SK-N-SH (cell line): ENCODE measurements at regions not wholly inside any gene's neighbourhood (a gene's known extent, or its start where the extent isn't known, plus 50 kb on each side); places are given as distances from the start of the nearest gene placed in this dataset.

Experiments used
- CTCF ChIA-PET: fragments of 300-600, 350-600 bp; formaldehyde crosslinking; extraction: SDS; loops from one replicate; lab custom pipeline; 2021; lab: Yijun Ruan, JAX
- POLR2A ChIA-PET: fragments of 350-600 bp; sonication (Branson Sonifier 250); formaldehyde crosslinking; extraction: SDS; loops from one replicate; lab custom pipeline; 2020; ENCODE audit warnings: antibody characterized with exemption, inconsistent platforms; lab: Yijun Ruan, JAX
- DNase-seq: peaks from one replicate; pipeline ENCODE4 v3.0.0; 2012
- H2AFZ ChIP-seq: fragments of 200-600 bp; sonication (generic); 2 replicates; pipeline ENCODE4 v1.8.1; 2016; ENCODE audit warnings: antibody characterized with exemption, mild to moderate bottlenecking, low read depth
- H3F3A ChIP-seq: fragments of 200-600 bp; sonication (generic); replicated peaks from 2 replicates; pipeline ENCODE3; 2016; ENCODE audit warnings: antibody characterized with exemption, mild to moderate bottlenecking; ENCODE audit not compliant: insufficient read depth
- H3K27ac ChIP-seq, 2 experiments: fragments of 200-500 bp in 1 of 2; fragments of 200-600 bp in 1 of 2; sonication (Bioruptor generic) in 1 of 2; sonication (generic), shearing (Covaris generic) in 1 of 2; 2 replicates each; pipeline versions ENCODE4 v1.5.1 to v1.6.1; 2014 to 2016; ENCODE audit warnings: low read depth in 2 of 2, inconsistent platforms in 1 of 2, low read length in 1 of 2, mild to moderate bottlenecking in 1 of 2, mixed read lengths in 1 of 2
- H3K27me3 ChIP-seq: fragments of 200-600 bp; sonication (generic), shearing (Covaris generic); 2 replicates; pipeline ENCODE4 v1.6.1; 2016; ENCODE audit warnings: mixed run types; ENCODE audit not compliant: insufficient read depth
- H3K36me3 ChIP-seq, 2 experiments: fragments of 200-500 bp in 1 of 2; fragments of 200-600 bp in 1 of 2; sonication (Bioruptor generic) in 1 of 2; sonication (generic) in 1 of 2; replicated peaks in 1 of 2; 2 replicates each; pipeline versions ENCODE3 to v1.5.1; 2014 to 2016; ENCODE audit warnings: low read length in 1 of 2, mild to moderate bottlenecking in 1 of 2; ENCODE audit not compliant: insufficient read depth in 2 of 2, control insufficient read depth in 1 of 2
- H3K4me1 ChIP-seq, 2 experiments: fragments of 200-500 bp in 1 of 2; fragments of 200-600 bp in 1 of 2; sonication (Bioruptor generic) in 1 of 2; sonication (generic), shearing (Covaris generic) in 1 of 2; 2 replicates each; pipeline versions ENCODE4 v1.5.1 to v1.6.1; 2014 to 2016; ENCODE audit warnings: low read depth in 1 of 2, low read length in 1 of 2, mixed run types in 1 of 2; ENCODE audit not compliant: insufficient read depth in 2 of 2, control insufficient read depth in 1 of 2
- H3K4me2 ChIP-seq: fragments of 200-600 bp; sonication (generic), shearing (Covaris generic); 2 replicates; pipeline ENCODE4 v1.6.1; 2017; ENCODE audit warnings: mixed run types
- H3K4me3 ChIP-seq, 2 experiments: fragments of 200-500 bp in 1 of 2; fragments of 200-600 bp in 1 of 2; sonication (Bioruptor generic) in 1 of 2; sonication (generic), shearing (Covaris generic) in 1 of 2; 2 replicates each; pipeline versions ENCODE4 v1.5.1 to v1.8.1; 2014 to 2016; ENCODE audit warnings: low read depth in 2 of 2, inconsistent platforms in 1 of 2, low read length in 1 of 2, mild to moderate bottlenecking in 1 of 2, mixed read lengths in 1 of 2, moderate library complexity in 1 of 2
- H3K79me2 ChIP-seq: fragments of 200-600 bp; sonication (generic); 2 replicates; pipeline ENCODE4 v1.8.1; 2017; ENCODE audit warnings: mild to moderate bottlenecking; ENCODE audit not compliant: insufficient read depth
- H3K9ac ChIP-seq: fragments of 200-600 bp; sonication (generic); 2 replicates; pipeline ENCODE4 v1.6.1; 2017; ENCODE audit warnings: mixed run types
- H3K9me2 ChIP-seq: fragments of 200-600 bp; sonication (generic); 2 replicates; pipeline ENCODE4 v1.6.1; 2017; ENCODE audit warnings: mixed run types
- H3K9me3 ChIP-seq: fragments of 200-600 bp; sonication (generic); 2 replicates; pipeline ENCODE4 v1.6.1; 2017; ENCODE audit warnings: mixed run types, mild to moderate bottlenecking, moderate library complexity
- H4K20me1 ChIP-seq: fragments of 200-600 bp; sonication (generic); 2 replicates; pipeline ENCODE4 v1.6.1; 2017; ENCODE audit warnings: mild to moderate bottlenecking, mixed run types; ENCODE audit not compliant: insufficient read depth
- CHD2 ChIP-seq: fragments of 150-350 bp; IDR thresholded peaks from 2 replicates; pipeline ENCODE4 v1.6.1; 2018; ENCODE audit warnings: low read length; ENCODE audit not compliant: partially characterized antibody
- EP300 ChIP-seq, 2 experiments: IDR thresholded peaks; 2 replicates each; pipeline versions ENCODE4 v1.4.0 to v1.6.1; 2012; ENCODE audit warnings: borderline replicate concordance in 1 of 2, low read depth in 1 of 2, low read length in 1 of 2
- FOSL2 ChIP-seq: IDR thresholded peaks from 2 replicates; pipeline ENCODE4 v1.4.0; 2012; ENCODE audit warnings: low read depth, mild to moderate bottlenecking, moderate library complexity, borderline replicate concordance
- FOXJ3 ChIP-seq: sonication (generic); formaldehyde crosslinking; IDR thresholded peaks from 2 replicates; pipeline ENCODE4 v1.5.1; 2020; ENCODE audit warnings: mild to moderate bottlenecking, missing genetic modification reagents
- FOXM1 ChIP-seq: IDR thresholded peaks from 2 replicates; pipeline ENCODE4 v1.4.0; 2012; ENCODE audit warnings: low read depth, mild to moderate bottlenecking
- GATA2 ChIP-seq: sonication (generic); formaldehyde crosslinking; IDR thresholded peaks from 2 replicates; pipeline ENCODE4 v1.5.0; 2020; ENCODE audit warnings: mild to moderate bottlenecking, missing genetic modification reagents
- IRF3 ChIP-seq: fragments of 150-350 bp; IDR thresholded peaks from 2 replicates; pipeline ENCODE4 v1.6.1; 2016; ENCODE audit warnings: mild to moderate bottlenecking, low read depth, low read length
- MAX ChIP-seq: IDR thresholded peaks from 2 replicates; pipeline ENCODE4 v1.4.0; 2012; ENCODE audit warnings: low read depth
- MEF2A ChIP-seq: IDR thresholded peaks from 2 replicates; pipeline ENCODE4 v1.4.0; 2012; ENCODE audit warnings: low read depth, borderline replicate concordance
- MXI1 ChIP-seq: IDR thresholded peaks from 2 replicates; pipeline ENCODE4 v1.6.1; 2012; ENCODE audit warnings: mild to moderate bottlenecking, low read depth, low read length, improper control_type of control experiment
- NFIC ChIP-seq: IDR thresholded peaks from 2 replicates; pipeline ENCODE4 v1.4.0; 2012; ENCODE audit warnings: borderline replicate concordance
- NRF1 ChIP-seq: IDR thresholded peaks from 2 replicates; pipeline ENCODE4 v1.6.1; 2012; ENCODE audit warnings: low read depth, mild to moderate bottlenecking, low read length
- POLR2AphosphoS5 ChIP-seq: IDR thresholded peaks from 2 replicates; pipeline ENCODE4 v1.6.1; 2012; ENCODE audit warnings: low read depth, low read length
- RCOR1 ChIP-seq: fragments of 150-350 bp; IDR thresholded peaks from 2 replicates; pipeline ENCODE4 v1.6.1; 2017; ENCODE audit warnings: antibody characterized with exemption, low read length
- REST ChIP-seq: IDR thresholded peaks from 2 replicates; pipeline ENCODE4 v1.6.1; 2012; ENCODE audit warnings: mild to moderate bottlenecking, low read depth, low read length, moderate library complexity
- RFX5 ChIP-seq: IDR thresholded peaks from 2 replicates; pipeline ENCODE4 v1.6.1; 2012; ENCODE audit warnings: mild to moderate bottlenecking, improper control_type of control experiment, low read length
- TAF1 ChIP-seq: IDR thresholded peaks from 2 replicates; pipeline ENCODE4 v1.6.1; 2012; ENCODE audit warnings: low read depth, mild to moderate bottlenecking, low read length, moderate library complexity, borderline replicate concordance
- USF1 ChIP-seq: IDR thresholded peaks from 2 replicates; pipeline ENCODE4 v1.4.0; 2012; ENCODE audit warnings: low read depth, borderline replicate concordance
- USF2 ChIP-seq: fragments of 150-350 bp; IDR thresholded peaks from 2 replicates; pipeline ENCODE4 v1.6.1; 2017; ENCODE audit warnings: antibody characterized with exemption, low read length, low read depth, borderline replicate concordance
- YY1 ChIP-seq: IDR thresholded peaks from 2 replicates; pipeline ENCODE4 v1.4.0; 2012; ENCODE audit warnings: low read depth, mild to moderate bottlenecking
- whole genome bisulfite sequencing: methylation state at CpG from one replicate; pipeline ENCODE4 v1.1.6; 2017; ENCODE audit warnings: low lambda C conversion rate; 5-methylcytosine and 5-hydroxymethylcytosine counted together

GRCh38 chr22:19607192-19608002 is 83.2 kb upstream of the CLDN5 start:
- Histone ChIP-seq H3K36me3 (no peaks in the 10 kb centered on the region), H3K9me3 (no peaks in the 10 kb centered on the region), H3K27ac (no peak overlapping the region), H3K4me2 (no peak overlapping the region), H3K27me3 (peaks cover 28% of the 10 kb centered on the region), H3K4me1 (no peaks in the 10 kb centered on the region), H4K20me1 (no peaks in the 10 kb centered on the region), H2AFZ (no peak overlapping the region), H3K79me2 (no peaks in the 10 kb centered on the region), H3F3A (no peaks in the 10 kb centered on the region), H3K9me2 (no peaks in the 10 kb centered on the region), H3K9ac (no peak overlapping the region), H3K4me3 (no peak overlapping the region)
- ChIA-PET CTCF (interaction anchor here (1.3 kb wide), 1 partner anchor 22 kb away, joined by 6 read pairs; no protein-coding TSS in a partner anchor), POLR2A (no interaction called here)
- 75% methylated on average over 16 of the region's 25 CpGs for WGBS
- no peak for TF ChIP-seq FOXM1
- no peak for TF ChIP-seq NRF1
- TF ChIP-seq FOXJ3 (CRISPR knock-in tag) = no peak
- no peak for TF ChIP-seq YY1
- no peak for TF ChIP-seq REST
- TF ChIP-seq USF1 = no peak
- TF ChIP-seq POLR2AphosphoS5 = no peak
- no peak for TF ChIP-seq EP300 (IDR thresholded peaks at IDR 0.05; ENCODE audit: borderline replicate concordance in 1 of 2, low read depth in 1 of 2, low read length in 1 of 2)
- no peak for TF ChIP-seq NFIC
- TF ChIP-seq RFX5 = no peak
- no peak for TF ChIP-seq USF2
- no peak for TF ChIP-seq MAX
- TF ChIP-seq CHD2 = no peak
- no peak for TF ChIP-seq IRF3
- TF ChIP-seq RCOR1 = no peak
- TF ChIP-seq TAF1 = no peak
- TF ChIP-seq MEF2A = no peak
- TF ChIP-seq GATA2 = no peak
- no peak for TF ChIP-seq FOSL2
- no peak for TF ChIP-seq MXI1
- DNase-seq = no peak
